ENCODE measurements at regions not wholly inside any gene's neighbourhood (a gene's known extent, or its start where the extent isn't known, plus 50 kb on each side); places are given as distances from the start of the nearest gene placed in this dataset.

- Histone ChIP-seq H3K9me3 (no peaks in the 10 kb centered on the region), H3K36me3 (no peaks in the 10 kb centered on the region), H3K4me3 (no peak overlapping the region), H3K4me1 (ENCODE audit: control insufficient read depth in 1 of 2, low read depth in 2 of 2) (no peaks in the 10 kb centered on the region), H3K27me3 (replicated peaks; ENCODE audit: insufficient read depth) (no peaks in the 10 kb centered on the region), H3K27ac (no peak overlapping the region)
- DNase-seq (ENCODE audit: low spot score), result no peak
- TF ChIP-seq CTCF (IDR thresholded peaks at IDR 0.05), result no peak
- no peak for ATAC-seq (ENCODE audit: insufficient number of reproducible peaks, low FRiP score, low read depth)
Measured at GRCh38 chrX:39425124-39425806, 624.0 kb downstream of the MID1IP1 start.

- Histone ChIP-seq H3K4me1 (ENCODE audit: control insufficient read depth in 1 of 2, low read depth in 2 of 2) (no peaks in the 10 kb centered on the region), H3K36me3 (no peaks in the 10 kb centered on the region), H3K27me3 (replicated peaks; ENCODE audit: insufficient read depth) (no peaks in the 10 kb centered on the region), H3K4me3 (no peak overlapping the region), H3K27ac (no peak overlapping the region), H3K9me3 (no peaks in the 10 kb centered on the region)
- DNase-seq (ENCODE audit: low spot score), result no peak
- no peak for TF ChIP-seq CTCF (IDR thresholded peaks at IDR 0.05)
- ATAC-seq (ENCODE audit: insufficient number of reproducible peaks, low FRiP score, low read depth), result no peak
Measured at GRCh38 chrX:39426101-39426500, 624.8 kb downstream of the MID1IP1 start.

GRCh38 chrX:39427492-39427891, 626.2 kb downstream of the MID1IP1 start:
- Histone ChIP-seq H3K4me1 (ENCODE audit: control insufficient read depth in 1 of 2, low read depth in 2 of 2) (no peaks in the 10 kb centered on the region), H3K9me3 (no peaks in the 10 kb centered on the region), H3K36me3 (no peaks in the 10 kb centered on the region), H3K4me3 (no peak overlapping the region), H3K27ac (no peak overlapping the region), H3K27me3 (replicated peaks; ENCODE audit: insufficient read depth) (no peaks in the 10 kb centered on the region)
- ATAC-seq (ENCODE audit: insufficient number of reproducible peaks, low FRiP score, low read depth) (no peak), DNase-seq (ENCODE audit: low spot score) (no peak)
- TF ChIP-seq CTCF (IDR thresholded peaks at IDR 0.05), result no peak

GRCh38 chrX:39427906-39428305, 626.6 kb downstream of the MID1IP1 start:
- Histone ChIP-seq H3K4me3 (no peak overlapping the region), H3K9me3 (no peaks in the 10 kb centered on the region), H3K4me1 (ENCODE audit: control insufficient read depth in 1 of 2, low read depth in 2 of 2) (no peaks in the 10 kb centered on the region), H3K27ac (no peak overlapping the region), H3K27me3 (replicated peaks; ENCODE audit: insufficient read depth) (no peaks in the 10 kb centered on the region), H3K36me3 (no peaks in the 10 kb centered on the region)
- DNase-seq (ENCODE audit: low spot score), result no peak
- no peak for TF ChIP-seq CTCF (IDR thresholded peaks at IDR 0.05)
- no peak for ATAC-seq (ENCODE audit: insufficient number of reproducible peaks, low FRiP score, low read depth)

GRCh38 chrX:39430551-39430950, 629.3 kb downstream of the MID1IP1 start:
- Histone ChIP-seq H3K9me3 (no peaks in the 10 kb centered on the region), H3K4me3 (no peak overlapping the region), H3K4me1 (ENCODE audit: control insufficient read depth in 1 of 2, low read depth in 2 of 2) (no peaks in the 10 kb centered on the region), H3K27me3 (replicated peaks; ENCODE audit: insufficient read depth) (no peaks in the 10 kb centered on the region), H3K27ac (no peak overlapping the region), H3K36me3 (no peaks in the 10 kb centered on the region)
- ATAC-seq (ENCODE audit: insufficient number of reproducible peaks, low FRiP score, low read depth) (no peak), DNase-seq (ENCODE audit: low spot score) (no peak)
- no peak for TF ChIP-seq CTCF (IDR thresholded peaks at IDR 0.05)
